Type B pancreatic cell (in vitro differentiated cells): ENCODE measurements at regions not wholly inside any gene's neighbourhood (a gene's known extent, or its start where the extent isn't known, plus 50 kb on each side); places are given as distances from the start of the nearest gene placed in this dataset.

Source experiments
- DNase-seq: peaks from one replicate; pipeline ENCODE4 v3.0.0; 2021; ENCODE audit warnings: mixed read lengths; ENCODE audit not compliant: unreplicated experiment; ENCODE audit errors: extremely low spot score
- H3K27ac Mint-ChIP-seq: 2 replicates; pipeline ENCODE4 v1.8.0; 2021; ENCODE audit warnings: mild to moderate bottlenecking, mixed read lengths
- H3K27me3 Mint-ChIP-seq: 2 replicates; pipeline ENCODE4 v1.8.0; 2021; ENCODE audit warnings: mixed read lengths
- H3K36me3 Mint-ChIP-seq: 2 replicates; pipeline ENCODE4 v1.8.0; 2021; ENCODE audit warnings: mixed read lengths
- H3K4me1 Mint-ChIP-seq: one replicate; pipeline ENCODE4 v1.8.0; 2021; ENCODE audit warnings: mixed read lengths; ENCODE audit not compliant: unreplicated experiment
- H3K4me3 Mint-ChIP-seq: 2 replicates; pipeline ENCODE4 v1.8.0; 2021; ENCODE audit warnings: mild to moderate bottlenecking, mixed read lengths
- H3K9me3 Mint-ChIP-seq: 2 replicates; pipeline ENCODE4 v1.8.0; 2021; ENCODE audit warnings: mixed read lengths
- TF ChIP-seq, protein P1 (sequence below): fragments of 200-600 bp; sonication (generic); conservative IDR thresholded peaks from 2 replicates; pipeline ENCODE4 v1.5.0; 2021; ENCODE audit warnings: antibody characterized with exemption, mild to moderate bottlenecking

DNA sequence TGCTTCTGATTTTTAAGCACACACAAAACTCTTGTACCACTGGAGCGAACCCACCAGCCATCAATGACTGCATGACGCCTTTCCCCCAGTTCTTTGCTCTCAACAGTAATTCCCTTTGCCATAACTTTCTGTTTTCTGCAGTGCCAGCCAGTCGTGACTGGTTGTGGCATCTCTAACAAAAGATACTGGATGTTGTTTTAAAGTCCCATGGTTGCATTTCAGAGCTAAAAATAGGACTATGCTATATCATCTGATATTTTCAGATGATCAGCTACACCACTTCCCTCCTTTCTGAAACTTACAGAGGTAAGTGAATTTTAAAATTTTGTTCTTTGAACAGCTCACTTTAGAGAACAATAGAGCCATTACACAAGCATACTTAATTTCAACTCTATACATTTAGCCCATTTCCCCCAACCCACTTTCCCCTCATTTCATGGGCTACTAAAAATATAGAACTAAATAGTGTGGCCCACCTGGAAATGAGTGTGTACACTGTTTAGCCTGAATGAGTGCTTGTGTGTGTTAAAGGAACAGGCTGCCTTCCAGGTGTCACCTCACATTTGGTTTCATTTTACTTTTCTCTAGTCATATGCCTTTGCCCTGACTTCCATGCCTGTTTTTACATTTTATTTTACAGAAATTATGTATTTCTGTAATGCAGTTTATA lies 136.9 kb upstream of the ZC3H12C start:
- Mint-ChIP-seq H3K9me3 (no peaks in the 10 kb centered on the region), H3K36me3 (no peaks in the 10 kb centered on the region), H3K4me1 (peaks cover 6% of the 10 kb centered on the region), H3K27ac (no peak overlapping the region), H3K27me3 (no peaks in the 10 kb centered on the region), H3K4me3 (no peak overlapping the region)
- DNase-seq = no peak
- TF ChIP-seq, protein P1, sequence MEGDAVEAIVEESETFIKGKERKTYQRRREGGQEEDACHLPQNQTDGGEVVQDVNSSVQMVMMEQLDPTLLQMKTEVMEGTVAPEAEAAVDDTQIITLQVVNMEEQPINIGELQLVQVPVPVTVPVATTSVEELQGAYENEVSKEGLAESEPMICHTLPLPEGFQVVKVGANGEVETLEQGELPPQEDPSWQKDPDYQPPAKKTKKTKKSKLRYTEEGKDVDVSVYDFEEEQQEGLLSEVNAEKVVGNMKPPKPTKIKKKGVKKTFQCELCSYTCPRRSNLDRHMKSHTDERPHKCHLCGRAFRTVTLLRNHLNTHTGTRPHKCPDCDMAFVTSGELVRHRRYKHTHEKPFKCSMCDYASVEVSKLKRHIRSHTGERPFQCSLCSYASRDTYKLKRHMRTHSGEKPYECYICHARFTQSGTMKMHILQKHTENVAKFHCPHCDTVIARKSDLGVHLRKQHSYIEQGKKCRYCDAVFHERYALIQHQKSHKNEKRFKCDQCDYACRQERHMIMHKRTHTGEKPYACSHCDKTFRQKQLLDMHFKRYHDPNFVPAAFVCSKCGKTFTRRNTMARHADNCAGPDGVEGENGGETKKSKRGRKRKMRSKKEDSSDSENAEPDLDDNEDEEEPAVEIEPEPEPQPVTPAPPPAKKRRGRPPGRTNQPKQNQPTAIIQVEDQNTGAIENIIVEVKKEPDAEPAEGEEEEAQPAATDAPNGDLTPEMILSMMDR = no peak

DNA sequence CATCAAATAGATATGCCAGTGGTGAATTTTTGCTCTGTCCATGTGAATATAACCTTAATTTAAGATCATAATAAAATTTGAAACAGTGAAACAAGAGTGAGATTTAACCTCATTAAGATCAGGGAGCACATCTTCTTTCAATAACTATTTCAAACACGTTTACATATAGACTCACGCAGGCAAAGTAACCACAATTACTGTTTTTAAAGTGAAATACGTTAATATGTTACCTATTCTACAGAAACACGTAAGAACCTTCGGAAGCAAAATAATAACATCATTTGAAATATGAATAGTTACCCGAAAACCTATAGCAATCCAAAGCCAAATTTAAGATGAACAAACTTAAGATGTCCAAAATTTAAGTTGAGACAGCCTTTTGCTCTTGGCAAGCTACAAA lies 136.2 kb upstream of the ZC3H12C start:
- Mint-ChIP-seq H3K27ac (no peak overlapping the region), H3K36me3 (no peaks in the 10 kb centered on the region), H3K4me3 (no peak overlapping the region), H3K9me3 (no peaks in the 10 kb centered on the region), H3K4me1 (peaks cover 6% of the 10 kb centered on the region), H3K27me3 (no peaks in the 10 kb centered on the region)
- TF ChIP-seq, protein P1 = no peak
- no peak for DNase-seq

DNA sequence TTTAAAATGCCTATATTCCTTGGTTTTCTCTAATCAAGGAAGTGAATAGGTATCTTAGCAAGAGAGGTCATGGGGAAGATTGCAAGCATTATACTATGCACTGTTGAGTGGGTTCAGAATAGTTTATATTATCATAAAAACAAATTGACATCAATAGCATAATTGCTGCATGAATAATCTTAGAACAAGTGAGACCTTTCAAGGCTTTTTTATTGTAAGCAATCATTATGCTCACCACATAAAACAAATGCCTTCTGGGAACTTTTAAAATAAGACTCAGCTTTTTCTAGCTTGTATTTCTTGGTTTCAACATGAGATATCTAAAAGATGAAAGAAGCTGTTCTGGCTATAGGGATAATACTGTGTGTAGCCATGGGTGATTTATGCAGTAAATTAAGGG lies 135.6 kb upstream of the ZC3H12C start:
- Mint-ChIP-seq H3K4me1 (peaks cover 6% of the 10 kb centered on the region), H3K27me3 (no peaks in the 10 kb centered on the region), H3K27ac (no peak overlapping the region), H3K4me3 (no peak overlapping the region), H3K9me3 (no peaks in the 10 kb centered on the region), H3K36me3 (no peaks in the 10 kb centered on the region)
- TF ChIP-seq, protein P1 = no peak
- DNase-seq = no peak

DNA sequence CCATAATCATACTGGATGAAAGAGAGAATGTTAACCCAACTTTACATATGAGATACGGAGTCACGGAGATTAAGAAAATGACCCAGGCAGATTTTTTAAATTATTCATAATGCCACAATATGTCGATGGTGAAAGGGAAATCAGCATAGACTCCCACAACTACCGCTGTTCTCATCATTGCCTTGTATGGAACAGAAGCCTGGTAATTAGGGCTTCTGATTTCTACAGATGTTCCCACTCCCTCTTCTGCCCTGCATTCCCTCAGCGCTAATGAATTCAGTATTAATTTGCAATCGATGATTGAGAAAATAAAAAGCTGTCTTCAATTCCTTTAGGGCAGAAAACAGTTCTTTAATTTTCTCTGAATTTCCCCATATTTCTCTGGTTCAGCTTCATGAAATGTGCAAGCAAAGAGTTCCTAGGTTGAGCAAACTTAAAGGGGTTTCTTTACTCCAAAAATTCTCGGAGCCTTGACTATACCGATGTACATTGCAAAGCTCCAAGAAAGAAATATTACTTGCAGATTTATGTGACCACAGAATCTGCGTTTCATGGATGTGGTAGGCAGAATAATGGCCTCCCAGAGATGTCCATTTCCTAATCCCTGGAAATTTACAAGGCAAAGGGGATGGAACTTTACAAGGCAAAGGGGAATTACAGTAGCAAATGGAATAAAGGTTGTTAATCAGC lies 134.9 kb upstream of the ZC3H12C start:
- DNase-seq = no peak
- TF ChIP-seq, protein P1 = no peak
- Mint-ChIP-seq H3K36me3 (no peaks in the 10 kb centered on the region), H3K27ac (no peak overlapping the region), H3K4me3 (no peak overlapping the region), H3K27me3 (no peaks in the 10 kb centered on the region), H3K9me3 (no peaks in the 10 kb centered on the region), H3K4me1 (peaks cover 6% of the 10 kb centered on the region)

DNA sequence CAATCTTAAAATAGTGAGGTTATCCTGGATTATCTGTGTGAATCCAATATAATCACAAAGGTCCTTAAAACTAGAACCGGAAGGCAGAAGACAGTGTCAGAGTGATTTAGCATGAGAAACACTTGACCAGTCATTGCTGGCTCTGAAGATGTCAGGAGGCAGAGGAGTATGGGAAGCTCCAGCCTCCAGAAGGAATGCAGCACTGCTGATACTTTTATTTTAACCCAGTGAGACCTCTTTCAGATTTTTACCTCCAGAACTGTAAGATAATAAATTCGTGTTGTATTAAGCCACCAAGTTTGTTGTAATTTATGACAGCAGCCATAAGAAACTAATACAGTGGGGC lies 134.4 kb upstream of the ZC3H12C start:
- Mint-ChIP-seq H3K27me3 (no peaks in the 10 kb centered on the region), H3K36me3 (no peaks in the 10 kb centered on the region), H3K4me1 (peaks cover 6% of the 10 kb centered on the region), H3K4me3 (no peak overlapping the region), H3K27ac (no peak overlapping the region), H3K9me3 (no peaks in the 10 kb centered on the region)
- no peak for DNase-seq
- TF ChIP-seq, protein P1 = no peak
